Neutrophil (primary cell): ENCODE measurements at regions not wholly inside any gene's neighbourhood (a gene's known extent, or its start where the extent isn't known, plus 50 kb on each side); places are given as distances from the start of the nearest gene placed in this dataset.

ENCODE experiments used
- H3K27ac ChIP-seq: fragments of 200-600 bp; sonication (generic); 2 replicates; pipeline ENCODE4 v1.5.1; 2016; ENCODE audit warnings: mild to moderate bottlenecking, moderate library complexity
- H3K27me3 ChIP-seq: fragments of 200-600 bp; sonication (generic); 2 replicates; pipeline ENCODE4 v1.6.0; 2016; ENCODE audit warnings: mild to moderate bottlenecking
- H3K36me3 ChIP-seq: fragments of 200-600 bp; sonication (generic); 2 replicates; pipeline ENCODE4 v1.5.1; 2017
- H3K4me1 ChIP-seq, 2 experiments: fragments of 200-600 bp in 1 of 2; sonication (generic) in 1 of 2; 1 replicate in 1 of 2; 2 replicates in 1 of 2; pipeline versions ENCODE4 v1.5.1 to v1.6.1; 2013 to 2016; ENCODE audit warnings: low read depth in 1 of 2, low read length in 1 of 2, mild to moderate bottlenecking in 1 of 2, moderate library complexity in 1 of 2; ENCODE audit not compliant: control insufficient read depth in 1 of 2, insufficient read depth in 1 of 2
- H3K4me3 ChIP-seq, 2 experiments: fragments of 200-600 bp in 1 of 2; sonication (generic) in 1 of 2; 1 replicate in 1 of 2; 2 replicates in 1 of 2; pipeline ENCODE4 v1.5.1; 2013 to 2016; ENCODE audit warnings: low read depth in 1 of 2, low read length in 1 of 2, mild to moderate bottlenecking in 1 of 2, moderate library complexity in 1 of 2
- H3K9me3 ChIP-seq: fragments of 200-600 bp; sonication (generic); 2 replicates; pipeline ENCODE4 v1.5.1; 2016
- TF ChIP-seq, protein P1 (sequence below): fragments of 200-600 bp; sonication (generic); IDR thresholded peaks from 2 replicates; pipeline ENCODE4 v1.5.1; 2016; ENCODE audit warnings: antibody characterized with exemption

DNA sequence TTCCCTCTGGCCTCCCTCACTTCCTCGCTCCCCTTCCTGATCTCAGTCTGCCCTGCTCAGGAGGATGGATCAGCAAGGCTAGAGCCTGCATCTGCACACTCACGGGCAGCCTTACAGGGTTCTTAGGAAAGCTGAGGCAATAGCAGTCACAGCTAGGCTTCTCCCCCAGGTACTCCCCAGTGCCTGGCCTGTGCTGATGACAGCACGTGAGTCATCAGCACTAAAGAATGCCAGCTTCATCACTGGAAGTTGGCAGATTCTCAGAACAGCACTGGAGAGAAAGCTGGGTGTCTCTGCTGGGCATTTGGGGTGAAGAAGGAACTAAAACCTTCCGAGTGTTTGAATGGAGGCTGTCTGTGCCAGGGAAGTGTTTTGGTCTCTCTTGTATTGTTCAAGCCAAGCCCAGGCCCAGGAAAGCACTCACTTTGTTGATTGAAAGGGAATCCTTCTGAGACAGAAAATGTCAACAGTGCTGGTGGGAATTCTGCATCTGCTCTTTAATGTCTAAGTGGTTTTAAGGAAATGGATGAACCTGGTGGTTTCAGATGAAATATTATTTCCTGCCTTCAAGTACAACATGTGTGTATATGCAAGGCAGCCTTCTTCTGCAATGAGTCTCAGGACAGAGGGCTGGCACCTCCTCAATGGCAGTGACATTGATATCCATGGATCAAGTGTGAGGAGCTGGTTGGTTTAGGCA lies 73.0 kb upstream of the SCOC start:
- Histone ChIP-seq H3K36me3 (no peaks in the 10 kb centered on the region), H3K27me3 (no peaks in the 10 kb centered on the region), H3K9me3 (no peaks in the 10 kb centered on the region), H3K27ac (no peak overlapping the region), H3K4me3 (no peak overlapping the region), H3K4me1 (no peaks in the 10 kb centered on the region)
- TF ChIP-seq, protein P1, sequence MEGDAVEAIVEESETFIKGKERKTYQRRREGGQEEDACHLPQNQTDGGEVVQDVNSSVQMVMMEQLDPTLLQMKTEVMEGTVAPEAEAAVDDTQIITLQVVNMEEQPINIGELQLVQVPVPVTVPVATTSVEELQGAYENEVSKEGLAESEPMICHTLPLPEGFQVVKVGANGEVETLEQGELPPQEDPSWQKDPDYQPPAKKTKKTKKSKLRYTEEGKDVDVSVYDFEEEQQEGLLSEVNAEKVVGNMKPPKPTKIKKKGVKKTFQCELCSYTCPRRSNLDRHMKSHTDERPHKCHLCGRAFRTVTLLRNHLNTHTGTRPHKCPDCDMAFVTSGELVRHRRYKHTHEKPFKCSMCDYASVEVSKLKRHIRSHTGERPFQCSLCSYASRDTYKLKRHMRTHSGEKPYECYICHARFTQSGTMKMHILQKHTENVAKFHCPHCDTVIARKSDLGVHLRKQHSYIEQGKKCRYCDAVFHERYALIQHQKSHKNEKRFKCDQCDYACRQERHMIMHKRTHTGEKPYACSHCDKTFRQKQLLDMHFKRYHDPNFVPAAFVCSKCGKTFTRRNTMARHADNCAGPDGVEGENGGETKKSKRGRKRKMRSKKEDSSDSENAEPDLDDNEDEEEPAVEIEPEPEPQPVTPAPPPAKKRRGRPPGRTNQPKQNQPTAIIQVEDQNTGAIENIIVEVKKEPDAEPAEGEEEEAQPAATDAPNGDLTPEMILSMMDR, result no peak

DNA sequence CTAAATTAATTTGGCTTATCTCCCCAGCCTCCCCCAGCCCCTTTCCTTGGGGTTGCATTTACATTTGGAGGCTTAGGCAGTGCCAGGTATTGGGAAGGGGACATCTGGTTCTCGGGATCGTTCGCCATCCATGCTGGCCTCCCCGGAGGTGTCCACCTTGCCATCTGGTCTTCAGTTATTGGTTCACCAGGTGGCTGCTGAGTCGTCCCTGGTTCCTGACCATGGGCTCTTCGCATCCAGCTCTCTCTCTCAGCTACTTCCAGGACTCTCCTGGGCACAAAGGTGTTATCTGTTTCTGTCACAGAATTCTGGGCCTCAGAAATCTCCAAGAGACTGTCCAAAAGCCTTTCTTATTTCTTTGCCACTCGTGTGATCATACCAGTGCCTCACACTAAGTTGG lies 75.4 kb upstream of the SCOC start:
- Histone ChIP-seq H3K27me3 (no peaks in the 10 kb centered on the region), H3K4me3 (no peak overlapping the region), H3K27ac (no peak overlapping the region), H3K4me1 (no peaks in the 10 kb centered on the region), H3K9me3 (no peaks in the 10 kb centered on the region), H3K36me3 (no peaks in the 10 kb centered on the region)
- TF ChIP-seq, protein P1, result no peak

DNA sequence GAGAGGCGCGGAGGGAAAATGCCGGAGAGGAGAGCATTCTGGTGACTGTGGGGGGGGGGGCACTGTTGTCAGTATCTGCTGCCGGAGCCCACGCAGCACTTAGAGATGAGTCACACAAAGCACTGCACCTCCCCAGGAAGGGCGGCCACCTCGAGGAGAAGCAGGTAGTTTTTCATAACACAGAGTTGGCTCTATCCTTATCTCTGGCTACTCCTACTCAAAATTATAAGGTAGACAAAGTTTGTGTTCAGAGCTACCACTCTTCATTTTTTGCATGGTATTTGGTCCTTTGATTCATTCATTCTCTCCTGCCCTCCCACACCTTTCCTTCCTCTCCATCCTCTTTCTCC lies 76.2 kb upstream of the SCOC start:
- TF ChIP-seq, protein P1, result no peak
- Histone ChIP-seq H3K9me3 (no peaks in the 10 kb centered on the region), H3K36me3 (no peaks in the 10 kb centered on the region), H3K4me1 (no peaks in the 10 kb centered on the region), H3K27ac (no peak overlapping the region), H3K4me3 (no peak overlapping the region), H3K27me3 (no peaks in the 10 kb centered on the region)

DNA sequence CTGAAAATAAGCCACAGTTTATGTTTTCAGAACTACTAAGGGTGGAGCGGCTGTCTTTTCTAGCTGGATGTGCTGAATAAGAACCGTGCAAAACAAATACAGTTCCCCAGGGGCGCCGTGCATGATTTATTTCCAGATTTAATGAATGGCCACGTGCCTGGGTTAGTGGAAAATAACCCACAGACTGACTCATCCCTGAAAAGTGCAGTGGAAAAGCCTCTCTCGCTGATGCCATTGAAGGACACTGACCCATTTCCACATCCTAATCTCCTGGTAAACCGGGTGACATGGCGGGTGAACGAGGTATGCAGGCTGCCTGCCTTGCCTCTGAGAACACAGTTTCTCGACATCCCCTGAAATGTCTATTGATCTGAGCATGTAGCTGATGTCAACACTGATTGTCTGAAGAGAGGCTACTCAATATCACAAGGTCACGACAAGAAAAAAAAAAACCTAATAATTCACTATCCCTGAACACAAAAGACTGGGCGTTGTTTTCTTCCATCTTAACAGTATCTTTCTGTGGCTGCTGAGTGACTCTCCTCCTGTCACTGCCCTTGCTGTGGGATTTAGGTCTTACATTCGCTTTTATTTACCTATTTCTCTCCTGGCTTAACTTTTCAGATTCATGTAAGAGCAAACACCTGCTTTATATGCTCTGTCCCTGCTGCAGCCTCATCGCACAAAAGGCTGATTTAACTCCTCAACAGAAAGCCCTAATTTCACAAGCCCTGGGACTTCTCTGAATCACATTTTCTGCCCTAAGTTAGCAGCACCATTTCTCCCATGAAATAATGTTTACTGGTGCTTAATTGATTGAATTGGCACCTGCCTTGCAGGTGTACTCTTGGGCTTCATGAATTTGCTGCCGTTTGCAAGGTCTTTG lies 76.9 kb upstream of the SCOC start:
- Histone ChIP-seq H3K4me1 (no peaks in the 10 kb centered on the region), H3K36me3 (no peaks in the 10 kb centered on the region), H3K27ac (no peak overlapping the region), H3K4me3 (no peak overlapping the region), H3K9me3 (no peaks in the 10 kb centered on the region), H3K27me3 (no peaks in the 10 kb centered on the region)
- TF ChIP-seq, protein P1, result no peak

DNA sequence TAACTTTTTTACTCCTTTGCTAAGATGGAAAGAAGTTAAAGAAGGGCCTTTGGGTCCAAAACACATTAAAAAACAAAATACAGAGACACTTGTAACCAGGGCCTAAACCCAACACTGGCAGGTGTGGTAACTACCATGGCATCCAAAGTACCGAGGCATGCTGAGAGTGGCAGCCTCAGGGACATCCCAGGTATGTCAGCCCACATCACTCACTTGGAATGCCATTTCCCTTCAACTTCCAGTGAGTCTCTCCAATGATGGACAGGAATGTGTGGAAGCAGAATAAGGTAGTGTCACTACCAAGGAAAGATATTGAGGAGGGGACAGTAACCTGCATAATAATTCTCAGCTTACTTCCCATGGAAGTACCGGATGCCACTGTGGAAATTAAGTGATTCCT lies 79.5 kb upstream of the SCOC start:
- no peak overlapping the region for H3K27ac ChIP-seq
- TF ChIP-seq, protein P1, result no peak

More for the DNA sequence above, 79.5 kb upstream of the SCOC start:
- Histone ChIP-seq H3K27me3 (no peaks in the 10 kb centered on the region), H3K9me3 (no peaks in the 10 kb centered on the region), H3K4me1 (no peaks in the 10 kb centered on the region), H3K4me3 (no peak overlapping the region), H3K36me3 (no peaks in the 10 kb centered on the region)
